ENCODE measurements at regions not wholly inside any gene's neighbourhood (a gene's known extent, or its start where the extent isn't known, plus 50 kb on each side); places are given as distances from the start of the nearest gene placed in this dataset.

- DNase-seq: no peak
Measured at GRCh38 chr3:87041191-87041590, 50.2 kb upstream of the VGLL3 start.
